ENCODE measurements at regions not wholly inside any gene's neighbourhood (a gene's known extent, or its start where the extent isn't known, plus 50 kb on each side); places are given as distances from the start of the nearest gene placed in this dataset.
A peak's percentile ranks its signal among the peaks of the same experiment; 100 is the strongest.
"Not testable (repeated sequence)": the region's sequence is repeated elsewhere in the genome, so short reads cannot be mapped to it uniquely, and the experiment has no call there.

GRCh38 chr2:43149482-43150107 is 76.8 kb downstream of the ZFP36L2 start:
- Histone ChIP-seq H3K36me3 (ENCODE audit: control insufficient read depth in 1 of 2, insufficient read depth in 2 of 2, low read length in 2 of 2) (no peaks in the 10 kb centered on the region), H3K27me3 (ENCODE audit: control insufficient read depth in 1 of 2, insufficient read depth in 2 of 2, low read length in 2 of 2) (no peaks in the 10 kb centered on the region), H3K4me3 (ENCODE audit: low read depth in 1 of 2, low read length in 2 of 2) (no peak overlapping the region), H3K9me3 (ENCODE audit: control insufficient read depth in 1 of 2, low read length in 2 of 2) (no peaks in the 10 kb centered on the region), H3K27ac (ENCODE audit: low read depth, low read length) (no peak overlapping the region), H3K9ac (ENCODE audit: low read depth in 1 of 2, low read length in 2 of 2) (no peak overlapping the region), H3K4me1 (ENCODE audit: control insufficient read depth in 1 of 2, insufficient read depth in 2 of 2, low read length in 2 of 2) (peaks cover 17 to 27% of the 10 kb centered on the region in 2 donors)

- Histone ChIP-seq H3K9ac (ENCODE audit: low read depth in 1 of 2, low read length in 2 of 2) (no peak overlapping the region), H3K9me3 (ENCODE audit: control insufficient read depth in 1 of 2, low read length in 2 of 2) (no peaks in the 10 kb centered on the region), H3K4me1 (ENCODE audit: control insufficient read depth in 1 of 2, insufficient read depth in 2 of 2, low read length in 2 of 2) (peaks cover 0 to 10% of the 10 kb centered on the region in 2 donors), H3K36me3 (ENCODE audit: control insufficient read depth in 1 of 2, insufficient read depth in 2 of 2, low read length in 2 of 2) (no peaks in the 10 kb centered on the region), H3K4me3 (ENCODE audit: low read depth in 1 of 2, low read length in 2 of 2) (no peak overlapping the region), H3K27ac (ENCODE audit: low read depth, low read length) (no peak overlapping the region), H3K27me3 (ENCODE audit: control insufficient read depth in 1 of 2, insufficient read depth in 2 of 2, low read length in 2 of 2) (no peaks in the 10 kb centered on the region)
Measured at GRCh38 chr2:43146083-43146482, 80.3 kb downstream of the ZFP36L2 start.

DNA sequence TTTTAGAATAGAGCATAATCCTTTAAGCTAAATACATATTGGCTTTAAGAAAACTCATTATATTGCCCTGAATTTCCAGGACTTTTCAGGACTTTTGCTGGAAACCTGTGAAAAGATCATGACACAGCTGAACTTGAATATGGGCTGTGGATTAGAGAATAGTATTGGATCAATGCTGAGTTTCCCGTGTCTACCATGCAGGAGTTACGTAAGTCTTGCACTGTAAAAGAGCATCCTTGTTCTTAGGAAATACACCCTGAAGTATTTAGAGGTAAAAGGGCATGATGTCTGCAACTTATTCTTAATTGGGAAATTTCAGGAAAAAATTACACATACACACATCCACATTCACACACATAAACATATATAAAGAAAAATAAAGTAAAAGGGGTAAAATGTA is 82.1 kb downstream of the ZFP36L2 start:
- Histone ChIP-seq H3K4me1 (ENCODE audit: control insufficient read depth in 1 of 2, insufficient read depth in 2 of 2, low read length in 2 of 2) (peaks cover 10% of the 10 kb centered on the region in 2 donors), H3K27ac (ENCODE audit: low read depth, low read length) (no peak overlapping the region), H3K27me3 (ENCODE audit: control insufficient read depth in 1 of 2, insufficient read depth in 2 of 2, low read length in 2 of 2) (no peaks in the 10 kb centered on the region), H3K36me3 (ENCODE audit: control insufficient read depth in 1 of 2, insufficient read depth in 2 of 2, low read length in 2 of 2) (no peaks in the 10 kb centered on the region), H3K4me3 (ENCODE audit: low read depth in 1 of 2, low read length in 2 of 2) (no peak overlapping the region), H3K9me3 (ENCODE audit: control insufficient read depth in 1 of 2, low read length in 2 of 2) (no peaks in the 10 kb centered on the region), H3K9ac (ENCODE audit: low read depth in 1 of 2, low read length in 2 of 2) (no peak overlapping the region)

DNA sequence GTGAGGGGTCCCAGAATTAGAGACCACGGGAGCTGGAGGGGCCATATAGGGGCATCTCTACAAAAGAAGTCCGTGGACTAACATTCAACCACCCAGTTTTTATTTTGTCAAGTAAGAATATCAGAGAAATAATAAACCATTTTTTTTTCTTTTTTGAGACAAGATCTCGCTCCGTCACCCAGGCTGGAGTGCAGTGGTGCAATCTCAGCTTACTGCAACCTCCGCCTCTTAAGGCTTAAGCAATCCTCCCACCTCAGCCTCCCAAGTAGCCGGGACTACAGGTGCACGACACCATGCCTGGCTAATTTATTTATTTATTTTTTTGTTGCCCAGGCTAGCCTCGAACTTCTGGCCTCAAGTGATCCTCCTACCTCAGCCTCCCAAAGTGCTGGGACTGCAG is 82.7 kb downstream of the ZFP36L2 start:
- Histone ChIP-seq H3K36me3 (ENCODE audit: control insufficient read depth in 1 of 2, insufficient read depth in 2 of 2, low read length in 2 of 2) (no peaks in the 10 kb centered on the region), H3K27me3 (ENCODE audit: control insufficient read depth in 1 of 2, insufficient read depth in 2 of 2, low read length in 2 of 2) (no peaks in the 10 kb centered on the region), H3K27ac (ENCODE audit: low read depth, low read length) (no peak overlapping the region), H3K9ac (ENCODE audit: low read depth in 1 of 2, low read length in 2 of 2) (no peak overlapping the region), H3K4me3 (ENCODE audit: low read depth in 1 of 2, low read length in 2 of 2) (no peak overlapping the region), H3K9me3 (ENCODE audit: control insufficient read depth in 1 of 2, low read length in 2 of 2) (no peaks in the 10 kb centered on the region), H3K4me1 (ENCODE audit: control insufficient read depth in 1 of 2, insufficient read depth in 2 of 2, low read length in 2 of 2) (peaks cover 10% of the 10 kb centered on the region in 2 donors)

DNA sequence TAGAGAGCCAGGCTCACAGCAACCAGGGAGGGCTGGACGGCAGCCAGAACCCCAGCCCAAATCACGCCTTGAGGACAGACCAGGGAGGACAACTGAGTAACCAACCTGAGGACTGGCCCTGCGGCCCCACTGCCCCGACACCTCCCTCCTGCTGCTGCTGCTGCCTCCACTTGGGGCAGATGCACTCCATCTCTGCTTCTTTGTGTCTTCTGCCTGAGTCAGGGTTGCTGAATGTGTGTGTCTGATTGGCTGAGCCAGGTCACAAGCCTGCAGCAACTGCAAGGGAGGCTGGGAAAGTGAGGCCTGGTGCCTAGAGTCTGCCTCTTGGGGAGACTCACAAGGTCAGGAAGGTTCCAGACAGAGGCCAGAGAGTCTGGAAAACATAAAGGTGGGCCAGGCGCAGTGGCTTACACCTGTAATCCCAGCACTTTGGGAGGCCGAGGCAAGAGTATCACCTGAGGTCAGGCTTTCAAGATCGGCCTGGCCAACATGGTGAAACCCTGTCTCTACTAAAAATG is 83.4 kb downstream of the ZFP36L2 start:
- H3K4me3 ChIP-seq (ENCODE audit: low read depth in 1 of 2, low read length in 2 of 2), result no peak overlapping the region
- no peaks in the 10 kb centered on the region for H3K27me3 ChIP-seq (ENCODE audit: control insufficient read depth in 1 of 2, insufficient read depth in 2 of 2, low read length in 2 of 2)
- H3K9ac ChIP-seq (ENCODE audit: low read depth in 1 of 2, low read length in 2 of 2), result no peak overlapping the region
- no peaks in the 10 kb centered on the region for H3K36me3 ChIP-seq (ENCODE audit: control insufficient read depth in 1 of 2, insufficient read depth in 2 of 2, low read length in 2 of 2)
- no peaks in the 10 kb centered on the region for H3K9me3 ChIP-seq (ENCODE audit: control insufficient read depth in 1 of 2, low read length in 2 of 2)
- H3K4me1 ChIP-seq (ENCODE audit: control insufficient read depth in 1 of 2, insufficient read depth in 2 of 2, low read length in 2 of 2), result peaks cover 16 to 18% of the 10 kb centered on the region in 2 donors
- H3K27ac ChIP-seq (ENCODE audit: low read depth, low read length), result no peak overlapping the region

DNA sequence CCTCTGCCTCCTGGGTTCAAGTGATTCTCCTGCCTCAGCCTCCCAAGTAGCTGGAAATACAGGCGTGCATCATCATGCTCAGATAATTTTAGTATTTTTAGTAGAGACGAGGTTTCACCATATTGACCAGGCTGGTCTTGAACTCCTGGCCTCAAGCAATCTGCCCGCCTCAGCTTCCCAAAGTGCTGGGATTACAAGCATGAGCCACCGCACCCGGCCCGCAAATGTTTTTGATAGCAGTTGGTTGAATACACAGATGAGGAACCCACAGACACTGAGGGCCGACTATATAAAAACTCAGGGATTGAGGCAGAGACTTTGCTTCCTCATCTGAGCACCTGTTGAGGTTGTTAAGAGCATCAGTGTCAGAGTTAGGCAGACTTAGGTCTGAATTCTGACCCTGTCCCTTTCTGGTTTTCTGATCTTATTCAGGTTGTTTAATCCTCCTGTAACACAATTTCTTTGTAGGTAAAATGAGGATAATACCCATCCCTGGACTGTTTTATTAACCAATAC is 84.7 kb downstream of the ZFP36L2 start:
- not testable (repeated sequence) for H3K27ac ChIP-seq (ENCODE audit: low read depth, low read length); H3K9me3 ChIP-seq (ENCODE audit: control insufficient read depth in 1 of 2, low read length in 2 of 2); H3K36me3 ChIP-seq (ENCODE audit: control insufficient read depth in 1 of 2, insufficient read depth in 2 of 2, low read length in 2 of 2); H3K9ac ChIP-seq (ENCODE audit: low read depth in 1 of 2, low read length in 2 of 2); H3K27me3 ChIP-seq (ENCODE audit: control insufficient read depth in 1 of 2, insufficient read depth in 2 of 2, low read length in 2 of 2); H3K4me3 ChIP-seq (ENCODE audit: low read depth in 1 of 2, low read length in 2 of 2)
- peaks cover 29 to 30% of the 10 kb centered on the region in 2 donors for H3K4me1 ChIP-seq (ENCODE audit: control insufficient read depth in 1 of 2, insufficient read depth in 2 of 2, low read length in 2 of 2)

GRCh38 chr2:43139996-43140621 is 86.3 kb downstream of the ZFP36L2 start:
- Histone ChIP-seq H3K4me3 (ENCODE audit: low read depth in 1 of 2, low read length in 2 of 2) (no peak overlapping the region), H3K27ac (ENCODE audit: low read depth, low read length) (no peak overlapping the region), H3K9me3 (ENCODE audit: control insufficient read depth in 1 of 2, low read length in 2 of 2) (no peaks in the 10 kb centered on the region), H3K36me3 (ENCODE audit: control insufficient read depth in 1 of 2, insufficient read depth in 2 of 2, low read length in 2 of 2) (no peaks in the 10 kb centered on the region), H3K4me1 (ENCODE audit: control insufficient read depth in 1 of 2, insufficient read depth in 2 of 2, low read length in 2 of 2) (peaks cover 33 to 46% of the 10 kb centered on the region in 2 donors), H3K27me3 (ENCODE audit: control insufficient read depth in 1 of 2, insufficient read depth in 2 of 2, low read length in 2 of 2) (no peaks in the 10 kb centered on the region), H3K9ac (ENCODE audit: low read depth in 1 of 2, low read length in 2 of 2) (no peak overlapping the region)

DNA sequence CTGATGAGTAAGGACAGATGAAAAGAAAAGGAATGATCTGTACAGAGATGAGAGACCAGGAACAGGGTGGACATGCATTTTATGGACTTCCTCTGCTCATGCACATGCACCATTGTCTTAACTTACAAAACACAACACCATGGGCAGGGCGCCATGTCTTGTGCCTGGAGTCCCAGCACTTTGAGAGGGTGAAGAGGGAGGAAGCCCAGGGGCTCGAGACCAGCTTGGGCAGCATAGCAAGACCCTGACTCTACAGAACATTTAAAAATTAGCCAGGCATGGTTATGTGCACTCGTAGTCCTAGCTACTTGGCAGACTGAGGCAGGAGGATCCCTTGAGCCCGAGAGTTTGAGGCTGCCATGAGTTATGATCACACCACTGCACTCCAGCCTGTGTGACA is 86.9 kb downstream of the ZFP36L2 start:
- Histone ChIP-seq H3K36me3 (ENCODE audit: control insufficient read depth in 1 of 2, insufficient read depth in 2 of 2, low read length in 2 of 2) (no peaks in the 10 kb centered on the region), H3K27me3 (ENCODE audit: control insufficient read depth in 1 of 2, insufficient read depth in 2 of 2, low read length in 2 of 2) (no peaks in the 10 kb centered on the region), H3K4me3 (ENCODE audit: low read depth in 1 of 2, low read length in 2 of 2) (no peak overlapping the region), H3K27ac (ENCODE audit: low read depth, low read length) (no peak overlapping the region), H3K4me1 (ENCODE audit: control insufficient read depth in 1 of 2, insufficient read depth in 2 of 2, low read length in 2 of 2) (peaks cover 35 to 49% of the 10 kb centered on the region in 2 donors), H3K9ac (ENCODE audit: low read depth in 1 of 2, low read length in 2 of 2) (no peak overlapping the region), H3K9me3 (ENCODE audit: control insufficient read depth in 1 of 2, low read length in 2 of 2) (no peaks in the 10 kb centered on the region)

DNA sequence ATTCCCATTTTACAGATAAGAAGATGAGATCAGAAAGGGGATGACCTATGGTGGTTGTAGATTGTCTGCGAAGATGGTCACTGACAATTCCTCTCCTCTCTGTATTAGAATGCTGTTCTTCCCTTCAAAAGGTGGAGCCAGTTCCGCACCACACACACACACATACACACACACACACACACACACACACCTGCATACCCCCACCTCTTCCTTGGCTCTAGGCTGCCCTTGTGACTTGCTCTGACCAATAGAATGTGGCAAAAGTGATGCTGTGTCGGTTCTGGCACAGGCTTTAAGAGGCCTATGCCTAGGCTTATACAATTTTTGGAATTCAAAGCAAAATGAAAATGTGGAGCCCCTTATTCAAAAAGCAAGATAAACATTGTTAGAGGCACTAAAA is 88.0 kb downstream of the ZFP36L2 start:
- Histone ChIP-seq H3K9ac (ENCODE audit: low read depth in 1 of 2, low read length in 2 of 2) (no peak overlapping the region), H3K9me3 (ENCODE audit: control insufficient read depth in 1 of 2, low read length in 2 of 2) (no peaks in the 10 kb centered on the region), H3K36me3 (ENCODE audit: control insufficient read depth in 1 of 2, insufficient read depth in 2 of 2, low read length in 2 of 2) (no peaks in the 10 kb centered on the region), H3K27ac (ENCODE audit: low read depth, low read length) (no peak overlapping the region), H3K4me1 (ENCODE audit: control insufficient read depth in 1 of 2, insufficient read depth in 2 of 2, low read length in 2 of 2) (peaks cover 46 to 59% of the 10 kb centered on the region in 2 donors), H3K27me3 (ENCODE audit: control insufficient read depth in 1 of 2, insufficient read depth in 2 of 2, low read length in 2 of 2) (no peaks in the 10 kb centered on the region), H3K4me3 (ENCODE audit: low read depth in 1 of 2, low read length in 2 of 2) (no peak overlapping the region)

GRCh38 chr2:43136876-43137275 is 89.5 kb downstream of the ZFP36L2 start:
- H3K4me1 ChIP-seq (ENCODE audit: control insufficient read depth in 1 of 2, insufficient read depth in 2 of 2, low read length in 2 of 2), result peaks cover 62 to 74% of the 10 kb centered on the region in 2 donors
- peak overlapping the region; percentile 64 for H3K27ac ChIP-seq (ENCODE audit: low read depth, low read length)
- H3K9ac ChIP-seq (ENCODE audit: low read depth in 1 of 2, low read length in 2 of 2), result peak overlapping the region; percentile 34 to 43

More at GRCh38 chr2:43136876-43137275, 89.5 kb downstream of the ZFP36L2 start:
- H3K9me3 ChIP-seq (ENCODE audit: control insufficient read depth in 1 of 2, low read length in 2 of 2), result no peaks in the 10 kb centered on the region
- no peaks in the 10 kb centered on the region for H3K36me3 ChIP-seq (ENCODE audit: control insufficient read depth in 1 of 2, insufficient read depth in 2 of 2, low read length in 2 of 2)
- H3K4me3 ChIP-seq (ENCODE audit: low read depth in 1 of 2, low read length in 2 of 2), result peak overlapping the region in 1 of 2 donors; percentile 23
- no peaks in the 10 kb centered on the region for H3K27me3 ChIP-seq (ENCODE audit: control insufficient read depth in 1 of 2, insufficient read depth in 2 of 2, low read length in 2 of 2)
